Erythroblast (primary cell): ENCODE measurements at regions not wholly inside any gene's neighbourhood (a gene's known extent, or its start where the extent isn't known, plus 50 kb on each side); places are given as distances from the start of the nearest gene placed in this dataset.

Experiments
- GATA1 ChIP-seq: IDR thresholded peaks from 2 replicates; pipeline ENCODE4 v1.6.1; 2011; ENCODE audit warnings: low read depth, mild to moderate bottlenecking, control low read depth, low read length, moderate library complexity
- POLR2A ChIP-seq: IDR thresholded peaks from 2 replicates; pipeline ENCODE4 v1.6.1; 2011; ENCODE audit warnings: mild to moderate bottlenecking, low read length

DNA sequence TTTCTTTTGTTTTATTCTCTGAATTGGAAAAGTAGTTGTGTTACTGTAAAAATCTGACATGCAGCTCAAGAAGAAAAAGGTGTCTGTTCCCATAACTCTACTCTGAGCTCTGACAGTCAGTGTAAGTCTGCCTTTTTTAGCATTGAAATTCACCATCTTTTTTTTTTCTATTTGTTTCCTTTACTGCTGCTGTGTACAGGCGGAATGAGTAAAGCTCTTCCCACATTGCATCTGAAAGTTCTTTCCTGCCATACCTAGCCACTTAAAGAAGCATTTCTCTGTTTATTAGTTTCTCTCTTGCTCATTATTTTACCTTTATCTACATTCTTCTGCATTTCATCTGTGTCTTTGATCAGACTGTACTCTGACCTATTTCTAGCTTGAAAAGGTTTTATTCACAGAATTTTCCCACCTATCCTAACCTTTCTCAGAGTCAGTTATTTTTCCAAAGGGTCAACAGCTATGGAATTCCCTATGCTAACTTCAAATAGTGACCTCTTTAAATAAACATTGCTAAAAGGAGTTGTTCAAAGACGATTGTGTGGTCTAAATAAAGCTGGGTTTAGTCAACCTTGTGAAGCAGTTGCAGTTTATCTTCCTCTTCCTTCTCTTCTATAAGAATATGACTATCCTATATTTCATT is 1303.1 kb upstream of the ZEB2 start:
- TF ChIP-seq POLR2A: no peak
- TF ChIP-seq GATA1: no peak
